ENCODE measurements at regions not wholly inside any gene's neighbourhood (a gene's known extent, or its start where the extent isn't known, plus 50 kb on each side); places are given as distances from the start of the nearest gene placed in this dataset.
A peak's percentile ranks its signal among the peaks of the same experiment; 100 is the strongest.

DNA sequence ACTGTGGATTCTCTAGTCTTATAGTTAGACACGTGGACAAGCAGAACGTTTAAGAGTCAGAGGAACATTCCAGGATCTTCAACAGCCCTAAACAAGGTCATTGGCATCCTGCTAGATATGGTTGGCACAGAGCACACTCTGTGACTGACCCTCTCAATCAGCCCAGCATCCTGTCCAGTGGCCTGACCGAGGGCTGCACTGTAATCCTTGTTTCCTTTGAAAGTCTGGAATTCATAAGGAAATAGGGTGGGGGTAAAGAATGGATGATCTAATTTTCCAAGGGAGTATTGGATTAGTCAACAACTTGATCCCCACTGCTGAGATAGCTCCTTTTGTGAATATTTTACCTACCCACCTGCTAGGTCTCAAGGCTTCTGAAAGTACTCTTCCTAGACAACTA, 94.5 kb upstream of the DLG1 start:
- DNase-seq (ENCODE audit: low read depth) (no peak), FAIRE-seq (no peak)
- H3K27me3 ChIP-seq (ENCODE audit: control insufficient read depth, insufficient read depth, low read length) = no peaks in the 10 kb centered on the region
- H3K36me3 ChIP-seq (ENCODE audit: control insufficient read depth, insufficient read depth, low read length) = no peaks in the 10 kb centered on the region
- no peak overlapping the region for H3K4me3 ChIP-seq (ENCODE audit: low read depth, low read length)
- TF ChIP-seq, protein P1, sequence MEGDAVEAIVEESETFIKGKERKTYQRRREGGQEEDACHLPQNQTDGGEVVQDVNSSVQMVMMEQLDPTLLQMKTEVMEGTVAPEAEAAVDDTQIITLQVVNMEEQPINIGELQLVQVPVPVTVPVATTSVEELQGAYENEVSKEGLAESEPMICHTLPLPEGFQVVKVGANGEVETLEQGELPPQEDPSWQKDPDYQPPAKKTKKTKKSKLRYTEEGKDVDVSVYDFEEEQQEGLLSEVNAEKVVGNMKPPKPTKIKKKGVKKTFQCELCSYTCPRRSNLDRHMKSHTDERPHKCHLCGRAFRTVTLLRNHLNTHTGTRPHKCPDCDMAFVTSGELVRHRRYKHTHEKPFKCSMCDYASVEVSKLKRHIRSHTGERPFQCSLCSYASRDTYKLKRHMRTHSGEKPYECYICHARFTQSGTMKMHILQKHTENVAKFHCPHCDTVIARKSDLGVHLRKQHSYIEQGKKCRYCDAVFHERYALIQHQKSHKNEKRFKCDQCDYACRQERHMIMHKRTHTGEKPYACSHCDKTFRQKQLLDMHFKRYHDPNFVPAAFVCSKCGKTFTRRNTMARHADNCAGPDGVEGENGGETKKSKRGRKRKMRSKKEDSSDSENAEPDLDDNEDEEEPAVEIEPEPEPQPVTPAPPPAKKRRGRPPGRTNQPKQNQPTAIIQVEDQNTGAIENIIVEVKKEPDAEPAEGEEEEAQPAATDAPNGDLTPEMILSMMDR (IDR thresholded peaks at IDR 0.05; ENCODE audit: insufficient read depth, low read length, severe bottlenecking) = no peak

DNA sequence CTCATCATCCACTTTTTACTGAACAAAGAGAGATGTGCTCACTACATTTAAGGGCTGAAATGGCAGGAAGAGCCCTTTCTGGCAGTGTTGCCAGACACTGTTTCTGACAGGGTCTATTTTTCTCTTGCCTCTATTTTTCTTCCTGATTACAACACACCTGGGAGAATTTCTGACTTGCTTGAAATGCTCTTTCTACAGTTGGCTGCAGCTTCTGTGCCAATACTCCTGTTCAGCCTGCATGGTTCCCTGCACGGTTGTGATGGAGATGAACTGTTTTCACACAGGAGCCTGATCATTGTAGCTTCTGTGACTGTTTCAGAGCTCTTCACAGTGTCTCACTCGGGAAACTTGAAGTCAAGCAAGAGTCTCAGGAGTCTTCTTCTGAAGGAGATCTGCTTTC, 83.0 kb upstream of the DLG1 start:
- FAIRE-seq = no peak
- TF ChIP-seq, protein P1 (IDR thresholded peaks at IDR 0.05; ENCODE audit: insufficient read depth, low read length, severe bottlenecking) = no peak
- no peak overlapping the region for H3K4me3 ChIP-seq (ENCODE audit: low read depth, low read length)

DNA sequence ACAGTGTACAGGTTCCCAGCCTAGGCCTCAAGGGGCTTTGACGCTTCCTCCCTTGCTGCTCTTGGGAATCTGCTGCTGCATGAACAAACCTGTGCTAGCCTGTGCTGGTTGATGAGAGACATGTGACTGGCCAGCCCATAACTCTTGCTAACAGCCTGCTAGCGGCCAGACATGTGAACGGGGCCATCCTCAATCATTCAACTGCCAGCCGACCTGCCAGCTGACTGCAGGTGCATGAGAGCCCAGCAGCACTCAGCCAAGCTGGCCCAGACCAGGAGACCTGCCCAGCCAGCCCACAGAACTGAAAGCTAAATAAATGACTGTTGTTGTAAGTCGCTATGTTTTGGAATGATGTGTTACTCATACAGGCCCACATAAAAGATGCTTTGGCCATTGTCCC, 82.4 kb upstream of the DLG1 start:
- Histone ChIP-seq H3K27me3 (ENCODE audit: control insufficient read depth, insufficient read depth, low read length) (no peaks in the 10 kb centered on the region), H3K36me3 (ENCODE audit: control insufficient read depth, insufficient read depth, low read length) (no peaks in the 10 kb centered on the region), H3K4me3 (ENCODE audit: low read depth, low read length) (no peak overlapping the region)
- FAIRE-seq (no peak), DNase-seq (ENCODE audit: low read depth) (peak; percentile 93)
- TF ChIP-seq, protein P1 (IDR thresholded peaks at IDR 0.05; ENCODE audit: insufficient read depth, low read length, severe bottlenecking) = no peak

More for the DNA sequence above, 83.0 kb upstream of the DLG1 start:
- no peaks in the 10 kb centered on the region for H3K36me3 ChIP-seq (ENCODE audit: control insufficient read depth, insufficient read depth, low read length)
- DNase-seq (ENCODE audit: low read depth) = no peak
- H3K27me3 ChIP-seq (ENCODE audit: control insufficient read depth, insufficient read depth, low read length) = no peaks in the 10 kb centered on the region

DNA sequence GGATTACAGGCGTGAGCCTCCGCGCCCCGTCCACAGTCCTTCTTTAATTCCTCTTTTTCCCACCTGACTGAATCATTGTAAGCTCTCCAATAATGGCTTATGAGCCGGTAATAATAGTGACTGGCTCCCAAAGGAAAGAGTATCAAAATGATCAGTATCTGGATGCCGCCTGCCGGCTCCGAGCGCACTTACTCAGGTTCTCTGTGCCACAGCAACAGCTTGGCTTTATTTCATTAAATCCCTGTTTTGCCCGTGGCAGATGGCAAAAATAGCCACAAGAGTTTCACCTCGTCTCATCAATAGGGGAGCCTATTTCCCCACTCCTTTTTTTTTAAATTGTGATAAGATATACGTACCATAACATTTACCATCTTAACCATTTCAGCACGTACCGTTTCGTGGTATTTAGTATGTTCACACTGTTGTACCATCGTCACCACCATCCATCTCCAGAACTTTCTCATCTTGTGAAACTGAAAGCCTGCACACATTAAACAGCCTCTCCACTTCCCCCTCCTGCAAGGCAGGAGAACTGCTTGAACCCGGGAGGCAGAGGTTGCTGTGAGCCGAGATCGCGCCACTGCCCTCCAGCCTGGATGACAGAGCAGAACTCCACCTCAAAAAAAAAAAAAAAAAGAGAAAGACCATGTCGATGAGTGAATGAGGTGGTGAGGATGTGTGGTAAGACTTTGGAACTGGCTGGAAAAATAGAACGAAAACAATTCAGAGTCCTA, 80.7 kb upstream of the DLG1 start:
- TF ChIP-seq, protein P1 (IDR thresholded peaks at IDR 0.05; ENCODE audit: insufficient read depth, low read length, severe bottlenecking) = no peak
- H3K27me3 ChIP-seq (ENCODE audit: control insufficient read depth, insufficient read depth, low read length) = no peaks in the 10 kb centered on the region
- no peak for FAIRE-seq
- H3K36me3 ChIP-seq (ENCODE audit: control insufficient read depth, insufficient read depth, low read length) = no peaks in the 10 kb centered on the region
- no peak for DNase-seq (ENCODE audit: low read depth)
- no peak overlapping the region for H3K4me3 ChIP-seq (ENCODE audit: low read depth, low read length)

DNA sequence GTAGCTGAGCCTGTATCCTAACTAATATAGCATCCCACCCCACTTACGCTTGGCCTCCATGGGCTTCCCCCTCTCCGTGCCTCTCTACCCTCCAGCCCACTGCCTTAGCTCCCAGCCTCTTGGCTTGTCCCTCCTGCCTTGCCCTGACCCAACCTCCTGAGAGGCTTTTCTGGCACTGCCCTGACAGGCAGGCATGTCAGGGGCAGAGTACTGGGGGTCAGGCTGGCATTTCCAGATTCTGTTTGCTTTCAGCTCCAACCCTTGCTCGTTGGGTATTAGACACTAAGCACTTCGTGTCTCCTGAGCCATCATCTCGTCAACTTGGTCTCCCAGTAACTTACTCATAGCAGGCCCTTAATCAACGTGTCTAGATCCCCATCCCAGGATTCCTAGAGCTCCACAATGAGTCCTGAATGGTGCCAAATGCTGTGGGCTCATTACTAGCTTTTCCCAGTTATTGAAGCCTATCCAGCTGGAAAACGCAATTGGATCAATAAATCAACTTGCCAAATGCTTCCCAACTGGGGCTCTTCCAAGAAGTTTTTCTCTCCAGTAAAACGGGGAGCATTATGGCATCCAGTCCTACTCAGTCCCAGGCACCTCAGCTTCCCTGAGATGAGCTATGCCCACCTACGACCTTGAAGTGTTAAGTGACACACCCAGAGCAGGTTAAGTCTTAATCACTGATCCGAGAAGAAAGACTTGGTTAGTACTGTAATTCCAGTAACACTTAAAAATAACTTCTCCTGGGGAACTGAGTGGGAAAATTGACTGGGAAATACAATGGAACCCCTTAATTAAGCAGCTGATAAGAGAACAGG, 78.5 kb upstream of the DLG1 start:
- no peak for DNase-seq (ENCODE audit: low read depth)
- TF ChIP-seq, protein P1 (IDR thresholded peaks at IDR 0.05; ENCODE audit: insufficient read depth, low read length, severe bottlenecking) = no peak
- FAIRE-seq = no peak
- Histone ChIP-seq H3K4me3 (ENCODE audit: low read depth, low read length) (no peak overlapping the region), H3K36me3 (ENCODE audit: control insufficient read depth, insufficient read depth, low read length) (no peaks in the 10 kb centered on the region), H3K27me3 (ENCODE audit: control insufficient read depth, insufficient read depth, low read length) (no peaks in the 10 kb centered on the region)

All from bronchial epithelial cell (primary cell).